ENCODE measurements at regions not wholly inside any gene's neighbourhood (a gene's known extent, or its start where the extent isn't known, plus 50 kb on each side); places are given as distances from the start of the nearest gene placed in this dataset.
"Not testable (repeated sequence)": the region's sequence is repeated elsewhere in the genome, so short reads cannot be mapped to it uniquely, and the experiment has no call there.

DNA sequence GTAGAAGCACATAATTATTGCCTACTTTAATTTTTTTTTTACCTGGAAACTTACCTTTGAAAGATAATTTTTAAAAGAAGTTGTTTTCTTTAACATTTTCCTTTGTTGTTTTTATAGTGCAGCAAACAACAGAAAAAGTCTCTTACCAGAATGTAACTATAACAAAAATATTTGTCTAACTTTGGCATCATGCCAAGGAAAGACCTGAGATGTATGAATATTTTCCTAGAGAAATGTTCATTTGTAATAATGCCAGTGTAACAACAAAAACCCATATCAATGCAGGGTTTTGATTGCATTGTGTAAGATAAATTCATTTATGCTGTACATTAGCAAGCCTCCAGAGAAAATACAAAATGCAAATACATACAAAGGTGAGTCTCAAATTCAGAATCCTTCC lies 775.7 kb downstream of the SI start:
- in situ Hi-C loops (cut with MboI; ENCODE audit: low pct_unique_long_range_greater_than_20kb, low sequenced_read_pairs, unreplicated experiment) = no loop called here
- no peak for DNase-seq (ENCODE audit: low spot score)
- no peak for TF ChIP-seq CTCF (IDR thresholded peaks at IDR 0.05; ENCODE audit: extremely low read depth, insufficient read depth, missing control alignments)

- in situ Hi-C loops (cut with MboI; ENCODE audit: low pct_unique_long_range_greater_than_20kb, low sequenced_read_pairs, unreplicated experiment); DNase-seq (ENCODE audit: low spot score): not testable (repeated sequence)
Measured at GRCh38 chr3:164291486-164291885, 786.8 kb downstream of the SI start.

DNA sequence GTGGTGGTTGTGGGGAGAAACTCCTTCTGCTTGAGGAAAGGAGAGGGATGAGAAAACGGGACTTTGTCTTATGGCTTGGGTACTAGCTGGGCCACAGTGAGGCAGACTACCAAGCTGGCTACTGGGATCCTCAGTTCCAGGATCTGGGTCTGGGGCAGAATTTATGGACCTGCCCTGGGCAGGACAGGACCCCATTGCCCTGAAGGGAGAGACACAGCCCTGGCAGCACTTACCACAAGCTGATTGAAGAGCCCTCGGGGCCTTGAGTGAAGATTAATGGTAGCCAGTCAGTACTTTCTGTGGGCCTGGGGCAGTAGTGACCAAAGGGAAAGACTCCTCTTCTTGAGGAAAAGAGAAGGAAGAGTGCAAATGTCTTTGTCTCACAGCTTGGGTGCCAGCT lies 799.7 kb downstream of the SI start:
- no peak for TF ChIP-seq CTCF (IDR thresholded peaks at IDR 0.05; ENCODE audit: extremely low read depth, insufficient read depth, missing control alignments)
- no peak for DNase-seq (ENCODE audit: low spot score)
- in situ Hi-C loops (cut with MboI; ENCODE audit: low pct_unique_long_range_greater_than_20kb, low sequenced_read_pairs, unreplicated experiment) = no loop called here

DNA sequence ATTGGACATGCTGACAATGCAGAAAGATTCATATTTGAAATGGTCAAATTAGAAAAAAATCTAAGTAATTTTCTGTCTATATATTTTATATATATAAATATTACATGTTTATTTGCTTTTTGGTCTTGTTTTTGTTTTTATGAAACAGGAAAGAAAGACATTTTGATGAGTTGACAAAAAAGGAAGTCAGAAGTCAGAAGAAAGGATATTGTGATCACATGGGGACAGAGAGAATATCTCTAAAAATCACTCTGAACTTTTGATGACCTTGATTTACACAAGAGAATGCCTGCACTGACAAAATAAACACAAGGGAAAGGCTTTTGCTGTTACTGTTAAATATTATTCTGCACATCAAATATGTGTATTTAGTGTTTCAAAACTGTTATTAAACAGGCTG lies 811.2 kb downstream of the SI start:
- no peak for TF ChIP-seq CTCF (IDR thresholded peaks at IDR 0.05; ENCODE audit: extremely low read depth, insufficient read depth, missing control alignments)
- in situ Hi-C loops (cut with MboI; ENCODE audit: low pct_unique_long_range_greater_than_20kb, low sequenced_read_pairs, unreplicated experiment) = no loop called here
- no peak for DNase-seq (ENCODE audit: low spot score)

DNA sequence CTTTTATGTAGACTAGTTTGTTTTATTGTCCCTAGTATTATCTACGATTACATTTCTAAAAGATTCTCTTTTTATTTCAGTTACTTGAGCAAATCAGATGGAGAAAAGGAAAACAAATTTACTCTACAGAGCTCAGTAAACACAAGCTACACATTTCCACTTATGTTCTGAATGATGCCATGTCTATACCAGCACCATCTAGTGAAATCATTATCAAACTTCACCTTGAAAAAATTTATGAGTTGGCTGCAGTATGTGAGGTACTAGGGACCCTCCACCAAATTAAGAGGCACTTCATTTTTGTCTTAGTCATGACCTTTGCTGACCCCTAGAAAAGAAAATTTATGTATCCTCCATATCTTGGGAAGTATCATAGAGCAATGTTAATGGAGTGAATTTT lies 827.4 kb downstream of the SI start:
- in situ Hi-C loops (cut with MboI; ENCODE audit: low pct_unique_long_range_greater_than_20kb, low sequenced_read_pairs, unreplicated experiment) = no loop called here
- no peak for DNase-seq (ENCODE audit: low spot score)
- no peak for TF ChIP-seq CTCF (IDR thresholded peaks at IDR 0.05; ENCODE audit: extremely low read depth, insufficient read depth, missing control alignments)

- in situ Hi-C loops (cut with MboI; ENCODE audit: low pct_unique_long_range_greater_than_20kb, low sequenced_read_pairs, unreplicated experiment) = no loop called here
- TF ChIP-seq CTCF (IDR thresholded peaks at IDR 0.05; ENCODE audit: extremely low read depth, insufficient read depth, missing control alignments) = no peak
- DNase-seq (ENCODE audit: low spot score) = no peak
Measured at GRCh38 chr3:164236851-164237250, 841.4 kb downstream of the SI start.

DNA sequence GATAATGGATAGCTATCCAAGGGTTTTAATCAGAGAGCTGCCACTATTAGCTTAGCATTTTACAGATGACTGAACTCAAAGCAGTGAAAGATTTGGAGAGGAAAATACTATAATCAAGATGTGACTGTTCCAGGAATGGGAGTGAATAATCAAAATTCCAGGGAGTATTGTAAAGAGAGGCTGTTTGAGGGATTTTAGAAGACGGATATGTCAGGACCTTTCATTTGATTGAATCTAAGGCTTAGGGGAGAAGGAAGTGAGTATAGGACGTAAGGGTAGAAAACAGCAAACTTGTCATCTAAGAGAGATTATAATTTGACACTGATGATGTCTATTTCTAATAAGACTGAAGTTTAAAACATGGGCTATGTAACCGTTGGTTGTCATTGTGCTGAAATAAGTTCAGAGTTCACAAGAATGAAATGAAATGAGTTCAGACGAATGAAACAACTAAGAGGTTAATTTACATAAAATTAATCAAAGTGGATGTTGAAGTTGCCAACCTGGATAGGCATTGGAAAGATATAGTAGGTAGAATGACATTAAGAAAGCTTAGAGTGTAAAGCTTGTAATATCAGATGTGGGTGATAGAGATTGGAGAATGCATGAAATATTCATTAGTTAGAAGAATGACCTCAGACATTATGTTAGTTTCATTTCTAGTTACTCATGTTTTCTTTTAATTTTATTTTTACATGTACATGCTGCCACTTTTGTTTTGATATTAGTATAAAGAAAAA lies 842.8 kb downstream of the SI start:
- TF ChIP-seq CTCF (IDR thresholded peaks at IDR 0.05; ENCODE audit: extremely low read depth, insufficient read depth, missing control alignments) = no peak
- in situ Hi-C loops (cut with MboI; ENCODE audit: low pct_unique_long_range_greater_than_20kb, low sequenced_read_pairs, unreplicated experiment) = no loop called here
- no peak for DNase-seq (ENCODE audit: low spot score)

Data from GM13977 (cell line).